WTC11 (cell line): ENCODE measurements at regions not wholly inside any gene's neighbourhood (a gene's known extent, or its start where the extent isn't known, plus 50 kb on each side); places are given as distances from the start of the nearest gene placed in this dataset.

Experiments
- ATAC-seq: fragments of 200-7000 bp; cut with Tn5 transposase; 2 replicates; pipeline ENCODE4 v1.10.0; 2021; ENCODE audit warnings: mild to moderate bottlenecking, moderate library complexity
- CTCF ChIA-PET: fragments of 300-600 bp; sonication (Branson Sonifier 250); formaldehyde crosslinking; loops from one replicate; lab custom pipeline; 2021; ENCODE audit warnings: antibody characterized with exemption; lab: Charles Lee
- POLR2A ChIA-PET: fragments of 350-600 bp; sonication (Branson Sonifier 250); formaldehyde crosslinking; loops from one replicate; lab custom pipeline; 2021; ENCODE audit warnings: antibody characterized with exemption; lab: Charles Lee
- DNase-seq: peaks from one replicate; pipeline ENCODE4 v3.0.0; 2021; ENCODE audit warnings: low spot score
- H3K27ac Mint-ChIP-seq: 2 replicates; pipeline ENCODE4 v1.8.0; 2021; ENCODE audit warnings: mixed read lengths
- H3K27me3 Mint-ChIP-seq: 2 replicates; pipeline ENCODE4 v1.8.0; 2021; ENCODE audit warnings: low read depth, mild to moderate bottlenecking, moderate library complexity, mixed read lengths
- H3K36me3 Mint-ChIP-seq: 2 replicates; pipeline ENCODE4 v1.8.0; 2021; ENCODE audit warnings: mixed read lengths
- H3K4me1 Mint-ChIP-seq: 2 replicates; pipeline ENCODE4 v1.8.0; 2022; ENCODE audit warnings: mixed read lengths
- H3K4me3 Mint-ChIP-seq: 2 replicates; pipeline ENCODE4 v1.8.0; 2021; ENCODE audit warnings: mild to moderate bottlenecking, moderate library complexity, mixed read lengths
- H3K9me3 Mint-ChIP-seq: 2 replicates; pipeline ENCODE4 v1.8.0; 2021; ENCODE audit warnings: mixed read lengths
- E2F1 ChIP-seq: sonication (generic); formaldehyde crosslinking; IDR thresholded peaks from 2 replicates; pipeline ENCODE4 v1.8.0; 2022; ENCODE audit warnings: mild to moderate bottlenecking, missing genetic modification reagents
- ESRRA ChIP-seq: sonication (generic); formaldehyde crosslinking; IDR thresholded peaks from 2 replicates; pipeline ENCODE4 v1.8.1; 2022; ENCODE audit warnings: mild to moderate bottlenecking, missing genetic modification reagents, borderline replicate concordance
- FOXP4 ChIP-seq: sonication (generic); formaldehyde crosslinking; IDR thresholded peaks from 2 replicates; pipeline ENCODE4 v1.8.0; 2022; ENCODE audit warnings: mild to moderate bottlenecking, missing genetic modification reagents
- GTF2I ChIP-seq: fragments of 250-450 bp; sonication (Bioruptor Pico); conservative IDR thresholded peaks from 2 replicates; pipeline ENCODE4 v1.4.0; 2021; ENCODE audit warnings: mild to moderate bottlenecking
- MYBL2 ChIP-seq: sonication (generic); formaldehyde crosslinking; IDR thresholded peaks from 2 replicates; pipeline ENCODE4 v1.8.1; 2023; ENCODE audit warnings: mild to moderate bottlenecking, moderate library complexity, missing genetic modification reagents
- RELA ChIP-seq: sonication (generic); formaldehyde crosslinking; IDR thresholded peaks from 2 replicates; pipeline ENCODE4 v1.8.1; 2022; ENCODE audit warnings: missing genetic modification reagents, mild to moderate bottlenecking, borderline replicate concordance
- TEAD4 ChIP-seq: sonication (generic); formaldehyde crosslinking; IDR thresholded peaks from 2 replicates; pipeline ENCODE4 v1.8.0; 2022; ENCODE audit warnings: mild to moderate bottlenecking, missing genetic modification reagents
- TP53 ChIP-seq: sonication (generic); formaldehyde crosslinking; IDR thresholded peaks from 2 replicates; pipeline ENCODE4 v1.8.1; 2023; ENCODE audit warnings: mild to moderate bottlenecking, missing genetic modification reagents
- ZNF396 ChIP-seq: fragments of 250-450 bp; sonication (Bioruptor Pico); IDR thresholded peaks from 2 replicates; pipeline ENCODE4 v1.8.0; 2021; ENCODE audit warnings: mild to moderate bottlenecking, moderate library complexity, borderline replicate concordance
- TF ChIP-seq, protein P1 (sequence below): sonication (generic); formaldehyde crosslinking; IDR thresholded peaks from 2 replicates; pipeline ENCODE4 v1.8.1; 2022; ENCODE audit warnings: low read depth, mild to moderate bottlenecking, moderate library complexity, missing genetic modification reagents, borderline replicate concordance
- TF ChIP-seq, protein P2 (sequence below): sonication (generic); formaldehyde crosslinking; IDR thresholded peaks from 2 replicates; pipeline ENCODE4 v1.8.0; 2022; ENCODE audit warnings: missing genetic modification reagents
- TF ChIP-seq, protein P3 (sequence below): sonication (generic); formaldehyde crosslinking; IDR thresholded peaks from 2 replicates; pipeline ENCODE4 v1.8.0; 2022; ENCODE audit warnings: mild to moderate bottlenecking, missing genetic modification reagents

GRCh38 chr5:17872204-17872603, 237.9 kb downstream of the TAF11L14 start:
- peaks cover 29% of the 10 kb centered on the region for H3K9me3 Mint-ChIP-seq
- TF ChIP-seq E2F1 (no peak), GTF2I (CRISPR knock-in tag) (no peak), MYBL2 (CRISPR knock-in tag) (no peak), TEAD4 (CRISPR knock-in tag) (no peak)
- TF ChIP-seq, protein P1, sequence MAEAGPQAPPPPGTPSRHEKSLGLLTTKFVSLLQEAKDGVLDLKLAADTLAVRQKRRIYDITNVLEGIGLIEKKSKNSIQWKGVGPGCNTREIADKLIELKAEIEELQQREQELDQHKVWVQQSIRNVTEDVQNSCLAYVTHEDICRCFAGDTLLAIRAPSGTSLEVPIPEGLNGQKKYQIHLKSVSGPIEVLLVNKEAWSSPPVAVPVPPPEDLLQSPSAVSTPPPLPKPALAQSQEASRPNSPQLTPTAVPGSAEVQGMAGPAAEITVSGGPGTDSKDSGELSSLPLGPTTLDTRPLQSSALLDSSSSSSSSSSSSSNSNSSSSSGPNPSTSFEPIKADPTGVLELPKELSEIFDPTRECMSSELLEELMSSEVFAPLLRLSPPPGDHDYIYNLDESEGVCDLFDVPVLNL (CRISPR knock-in tag), result no peak
- TF ChIP-seq, protein P2, sequence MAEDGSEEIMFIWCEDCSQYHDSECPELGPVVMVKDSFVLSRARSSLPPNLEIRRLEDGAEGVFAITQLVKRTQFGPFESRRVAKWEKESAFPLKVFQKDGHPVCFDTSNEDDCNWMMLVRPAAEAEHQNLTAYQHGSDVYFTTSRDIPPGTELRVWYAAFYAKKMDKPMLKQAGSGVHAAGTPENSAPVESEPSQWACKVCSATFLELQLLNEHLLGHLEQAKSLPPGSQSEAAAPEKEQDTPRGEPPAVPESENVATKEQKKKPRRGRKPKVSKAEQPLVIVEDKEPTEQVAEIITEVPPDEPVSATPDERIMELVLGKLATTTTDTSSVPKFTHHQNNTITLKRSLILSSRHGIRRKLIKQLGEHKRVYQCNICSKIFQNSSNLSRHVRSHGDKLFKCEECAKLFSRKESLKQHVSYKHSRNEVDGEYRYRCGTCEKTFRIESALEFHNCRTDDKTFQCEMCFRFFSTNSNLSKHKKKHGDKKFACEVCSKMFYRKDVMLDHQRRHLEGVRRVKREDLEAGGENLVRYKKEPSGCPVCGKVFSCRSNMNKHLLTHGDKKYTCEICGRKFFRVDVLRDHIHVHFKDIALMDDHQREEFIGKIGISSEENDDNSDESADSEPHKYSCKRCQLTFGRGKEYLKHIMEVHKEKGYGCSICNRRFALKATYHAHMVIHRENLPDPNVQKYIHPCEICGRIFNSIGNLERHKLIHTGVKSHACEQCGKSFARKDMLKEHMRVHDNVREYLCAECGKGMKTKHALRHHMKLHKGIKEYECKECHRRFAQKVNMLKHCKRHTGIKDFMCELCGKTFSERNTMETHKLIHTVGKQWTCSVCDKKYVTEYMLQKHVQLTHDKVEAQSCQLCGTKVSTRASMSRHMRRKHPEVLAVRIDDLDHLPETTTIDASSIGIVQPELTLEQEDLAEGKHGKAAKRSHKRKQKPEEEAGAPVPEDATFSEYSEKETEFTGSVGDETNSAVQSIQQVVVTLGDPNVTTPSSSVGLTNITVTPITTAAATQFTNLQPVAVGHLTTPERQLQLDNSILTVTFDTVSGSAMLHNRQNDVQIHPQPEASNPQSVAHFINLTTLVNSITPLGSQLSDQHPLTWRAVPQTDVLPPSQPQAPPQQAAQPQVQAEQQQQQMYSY (CRISPR knock-in tag), result no peak
- DNase-seq (no peak), ATAC-seq (no peak)
- peaks cover 6% of the 10 kb centered on the region for H3K36me3 Mint-ChIP-seq
- no peaks in the 10 kb centered on the region for H3K4me1 Mint-ChIP-seq
- no peak overlapping the region for H3K4me3 Mint-ChIP-seq
- no peaks in the 10 kb centered on the region; the same call in 1 of the 2 replicates for H3K27me3 Mint-ChIP-seq
- CTCF ChIA-PET, result no interaction called here
- H3K27ac Mint-ChIP-seq, result no peak overlapping the region
- POLR2A ChIA-PET, result no interaction called here

- H3K27me3 Mint-ChIP-seq, result no peaks in the 10 kb centered on the region; the same call in 1 of the 2 replicates
- DNase-seq, result no peak
- POLR2A ChIA-PET, result no interaction called here
- no peak overlapping the region for H3K27ac Mint-ChIP-seq
- TF ChIP-seq ESRRA (CRISPR knock-in tag) (no peak), TP53 (CRISPR knock-in tag) (no peak), RELA (CRISPR knock-in tag) (no peak), FOXP4 (no peak), ZNF396 (CRISPR knock-in tag) (no peak)
- TF ChIP-seq, protein P3, sequence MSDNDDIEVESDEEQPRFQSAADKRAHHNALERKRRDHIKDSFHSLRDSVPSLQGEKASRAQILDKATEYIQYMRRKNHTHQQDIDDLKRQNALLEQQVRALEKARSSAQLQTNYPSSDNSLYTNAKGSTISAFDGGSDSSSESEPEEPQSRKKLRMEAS (CRISPR knock-in tag), result no peak
- TF ChIP-seq, protein P2 (CRISPR knock-in tag), result no peak
- H3K36me3 Mint-ChIP-seq, result no peaks in the 10 kb centered on the region
- H3K4me3 Mint-ChIP-seq, result no peak overlapping the region
- CTCF ChIA-PET, result interaction anchor here (1.1 kb wide), 1 partner anchor 662 kb away, joined by 4 read pairs; no protein-coding TSS in a partner anchor
- H3K4me1 Mint-ChIP-seq, result peaks cover 11% of the 10 kb centered on the region
- ATAC-seq, result no peak
- peaks cover 16% of the 10 kb centered on the region for H3K9me3 Mint-ChIP-seq
Measured at GRCh38 chr5:17878541-17878940, 244.3 kb downstream of the TAF11L14 start.
